Fibroblast of lung (primary cell): ENCODE measurements at regions not wholly inside any gene's neighbourhood (a gene's known extent, or its start where the extent isn't known, plus 50 kb on each side); places are given as distances from the start of the nearest gene placed in this dataset.

Experiments
- EZH2 ChIP-seq: IDR thresholded peaks from 2 replicates; pipeline ENCODE4 v1.5.1; 2012; ENCODE audit warnings: low read length, control low read depth, mild to moderate bottlenecking; ENCODE audit errors: missing control alignments
- TF ChIP-seq, protein P1 (sequence below), 2 donors: IDR thresholded peaks in 1 of 2; conservative IDR thresholded peaks in 1 of 2; 1 replicate in 1 of 2; 2 replicates in 1 of 2; pipeline ENCODE4 v1.5.1; 2011 to 2012; ENCODE audit warnings: low read length in 2 of 2, control low read depth in 1 of 2, inconsistent platforms in 1 of 2, low read depth in 1 of 2, mild to moderate bottlenecking in 1 of 2

GRCh38 chr3:70127192-70127591, 127.7 kb downstream of the SAMMSON start:
- TF ChIP-seq, protein P1, sequence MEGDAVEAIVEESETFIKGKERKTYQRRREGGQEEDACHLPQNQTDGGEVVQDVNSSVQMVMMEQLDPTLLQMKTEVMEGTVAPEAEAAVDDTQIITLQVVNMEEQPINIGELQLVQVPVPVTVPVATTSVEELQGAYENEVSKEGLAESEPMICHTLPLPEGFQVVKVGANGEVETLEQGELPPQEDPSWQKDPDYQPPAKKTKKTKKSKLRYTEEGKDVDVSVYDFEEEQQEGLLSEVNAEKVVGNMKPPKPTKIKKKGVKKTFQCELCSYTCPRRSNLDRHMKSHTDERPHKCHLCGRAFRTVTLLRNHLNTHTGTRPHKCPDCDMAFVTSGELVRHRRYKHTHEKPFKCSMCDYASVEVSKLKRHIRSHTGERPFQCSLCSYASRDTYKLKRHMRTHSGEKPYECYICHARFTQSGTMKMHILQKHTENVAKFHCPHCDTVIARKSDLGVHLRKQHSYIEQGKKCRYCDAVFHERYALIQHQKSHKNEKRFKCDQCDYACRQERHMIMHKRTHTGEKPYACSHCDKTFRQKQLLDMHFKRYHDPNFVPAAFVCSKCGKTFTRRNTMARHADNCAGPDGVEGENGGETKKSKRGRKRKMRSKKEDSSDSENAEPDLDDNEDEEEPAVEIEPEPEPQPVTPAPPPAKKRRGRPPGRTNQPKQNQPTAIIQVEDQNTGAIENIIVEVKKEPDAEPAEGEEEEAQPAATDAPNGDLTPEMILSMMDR (conservative IDR thresholded peaks at IDR 0.05 in 1 of 2, IDR thresholded peaks at IDR 0.05 in 1 of 2; ENCODE audit: low read depth in 1 of 2, low read length in 2 of 2): no peak
- no peak for TF ChIP-seq EZH2
